Osteocyte (in vitro differentiated cells): ENCODE measurements at regions not wholly inside any gene's neighbourhood (a gene's known extent, or its start where the extent isn't known, plus 50 kb on each side); places are given as distances from the start of the nearest gene placed in this dataset.

Experiments used
- DNase-seq: peaks from one replicate; pipeline ENCODE4 v3.0.0; 2021; ENCODE audit warnings: mixed read lengths; ENCODE audit not compliant: unreplicated experiment; ENCODE audit errors: extremely low spot score
- H3K27ac Mint-ChIP-seq: one replicate; pipeline ENCODE4 v1.8.0; 2021; ENCODE audit warnings: mild to moderate bottlenecking, mixed read lengths; ENCODE audit not compliant: unreplicated experiment
- H3K27me3 Mint-ChIP-seq: one replicate; pipeline ENCODE4 v1.8.0; 2021; ENCODE audit warnings: mixed read lengths; ENCODE audit not compliant: unreplicated experiment
- H3K36me3 Mint-ChIP-seq: one replicate; pipeline ENCODE4 v1.8.0; 2021; ENCODE audit warnings: mixed read lengths; ENCODE audit not compliant: unreplicated experiment
- H3K4me1 Mint-ChIP-seq: one replicate; pipeline ENCODE4 v1.8.0; 2021; ENCODE audit warnings: mixed read lengths; ENCODE audit not compliant: unreplicated experiment
- H3K4me3 Mint-ChIP-seq: one replicate; pipeline ENCODE4 v1.8.0; 2021; ENCODE audit warnings: mild to moderate bottlenecking, moderate library complexity, mixed read lengths; ENCODE audit not compliant: unreplicated experiment
- H3K9me3 Mint-ChIP-seq: one replicate; pipeline ENCODE4 v1.8.0; 2021; ENCODE audit warnings: mixed read lengths; ENCODE audit not compliant: unreplicated experiment
- TF ChIP-seq, protein P1 (sequence below): fragments of 200-600 bp; sonication (generic); IDR thresholded peaks from 2 replicates; pipeline ENCODE4 v1.5.0; 2021; ENCODE audit warnings: antibody characterized with exemption, mild to moderate bottlenecking, moderate library complexity

GRCh38 chr18:78538669-78539440, 440.8 kb upstream of the SALL3 start:
- no peaks in the 10 kb centered on the region for H3K36me3 Mint-ChIP-seq
- DNase-seq = peak; percentile 81
- no peak overlapping the region for H3K27ac Mint-ChIP-seq
- peaks cover 32% of the 10 kb centered on the region for H3K9me3 Mint-ChIP-seq
- TF ChIP-seq, protein P1, sequence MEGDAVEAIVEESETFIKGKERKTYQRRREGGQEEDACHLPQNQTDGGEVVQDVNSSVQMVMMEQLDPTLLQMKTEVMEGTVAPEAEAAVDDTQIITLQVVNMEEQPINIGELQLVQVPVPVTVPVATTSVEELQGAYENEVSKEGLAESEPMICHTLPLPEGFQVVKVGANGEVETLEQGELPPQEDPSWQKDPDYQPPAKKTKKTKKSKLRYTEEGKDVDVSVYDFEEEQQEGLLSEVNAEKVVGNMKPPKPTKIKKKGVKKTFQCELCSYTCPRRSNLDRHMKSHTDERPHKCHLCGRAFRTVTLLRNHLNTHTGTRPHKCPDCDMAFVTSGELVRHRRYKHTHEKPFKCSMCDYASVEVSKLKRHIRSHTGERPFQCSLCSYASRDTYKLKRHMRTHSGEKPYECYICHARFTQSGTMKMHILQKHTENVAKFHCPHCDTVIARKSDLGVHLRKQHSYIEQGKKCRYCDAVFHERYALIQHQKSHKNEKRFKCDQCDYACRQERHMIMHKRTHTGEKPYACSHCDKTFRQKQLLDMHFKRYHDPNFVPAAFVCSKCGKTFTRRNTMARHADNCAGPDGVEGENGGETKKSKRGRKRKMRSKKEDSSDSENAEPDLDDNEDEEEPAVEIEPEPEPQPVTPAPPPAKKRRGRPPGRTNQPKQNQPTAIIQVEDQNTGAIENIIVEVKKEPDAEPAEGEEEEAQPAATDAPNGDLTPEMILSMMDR = no peak
- no peaks in the 10 kb centered on the region for H3K4me1 Mint-ChIP-seq
- no peak overlapping the region for H3K4me3 Mint-ChIP-seq
- H3K27me3 Mint-ChIP-seq = no peaks in the 10 kb centered on the region

GRCh38 chr18:78540636-78541529, 438.7 kb upstream of the SALL3 start:
- H3K4me1 Mint-ChIP-seq = no peaks in the 10 kb centered on the region
- no peak overlapping the region for H3K27ac Mint-ChIP-seq
- TF ChIP-seq, protein P1 = no peak
- H3K36me3 Mint-ChIP-seq = no peaks in the 10 kb centered on the region
- peak; percentile 69 for DNase-seq
- no peaks in the 10 kb centered on the region for H3K27me3 Mint-ChIP-seq
- H3K9me3 Mint-ChIP-seq = peaks cover 38% of the 10 kb centered on the region
- H3K4me3 Mint-ChIP-seq = no peak overlapping the region

DNA sequence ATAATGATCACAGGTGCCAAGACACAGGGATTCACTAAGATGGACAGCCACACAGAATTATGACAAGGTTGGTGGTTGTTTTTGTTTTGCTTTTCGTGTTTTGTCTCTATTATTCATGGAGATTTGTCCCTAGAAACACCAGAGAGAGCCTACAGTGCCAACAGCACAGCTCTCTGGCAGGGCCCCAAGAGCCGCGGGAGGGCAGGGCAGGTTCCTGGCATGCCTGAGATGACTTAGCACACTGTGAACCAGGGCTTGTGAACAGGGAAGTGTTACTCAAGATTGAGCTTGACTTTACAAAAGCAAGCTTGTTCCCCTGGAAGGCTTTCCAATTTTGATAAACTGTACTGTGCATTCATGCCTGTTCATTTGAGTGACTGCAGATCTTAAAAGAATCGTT, 437.4 kb upstream of the SALL3 start:
- Mint-ChIP-seq H3K4me3 (no peak overlapping the region), H3K4me1 (no peaks in the 10 kb centered on the region), H3K27ac (no peak overlapping the region), H3K27me3 (no peaks in the 10 kb centered on the region), H3K36me3 (no peaks in the 10 kb centered on the region), H3K9me3 (peaks cover 45% of the 10 kb centered on the region)
- TF ChIP-seq, protein P1 = no peak
- peak; percentile 65 for DNase-seq

DNA sequence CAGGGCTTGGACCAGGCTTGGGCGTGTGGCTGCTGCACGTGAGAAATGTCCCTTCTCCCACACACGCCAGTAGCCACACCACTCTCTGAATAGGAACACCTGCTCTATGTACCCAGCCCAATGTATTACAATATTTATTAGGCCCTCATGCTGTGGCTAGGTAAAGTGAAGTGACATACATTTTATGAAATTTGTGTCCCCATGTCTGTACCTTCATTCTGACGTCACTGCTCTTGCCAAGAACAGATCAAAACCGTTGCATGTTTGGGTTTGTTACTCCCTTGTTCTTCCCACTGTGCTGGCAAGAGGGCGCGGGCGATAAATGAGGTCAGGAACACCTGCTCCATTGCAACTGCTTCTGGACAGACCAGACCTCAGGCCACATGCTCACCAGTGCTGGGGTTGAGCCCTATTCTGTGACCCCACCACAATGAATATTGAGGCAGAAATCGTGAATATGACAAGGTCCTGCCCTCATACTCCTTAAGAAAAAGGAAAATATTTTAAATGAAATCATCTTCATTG, 436.4 kb upstream of the SALL3 start:
- Mint-ChIP-seq H3K9me3 (peaks cover 45% of the 10 kb centered on the region), H3K4me3 (no peak overlapping the region), H3K36me3 (no peaks in the 10 kb centered on the region), H3K27ac (no peak overlapping the region), H3K27me3 (no peaks in the 10 kb centered on the region), H3K4me1 (no peaks in the 10 kb centered on the region)
- peak; percentile 51 for DNase-seq
- TF ChIP-seq, protein P1 = no peak

GRCh38 chr18:78546281-78546680, 433.3 kb upstream of the SALL3 start:
- Mint-ChIP-seq H3K27ac (no peak overlapping the region), H3K4me3 (no peak overlapping the region), H3K36me3 (no peaks in the 10 kb centered on the region), H3K9me3 (peaks cover 58% of the 10 kb centered on the region), H3K27me3 (no peaks in the 10 kb centered on the region), H3K4me1 (no peaks in the 10 kb centered on the region)
- no peak for DNase-seq
- TF ChIP-seq, protein P1 = no peak
